HEK293T (cell line): ENCODE measurements at regions not wholly inside any gene's neighbourhood (a gene's known extent, or its start where the extent isn't known, plus 50 kb on each side); places are given as distances from the start of the nearest gene placed in this dataset.

Experiments
- CTCF ChIA-PET: fragments of 350-600 bp; formaldehyde crosslinking; extraction: SDS; loops from one replicate; lab custom pipeline; 2021; ENCODE audit warnings: antibody characterized with exemption, inconsistent platforms; lab: Yijun Ruan, JAX
- POLR2A ChIA-PET: fragments of 350-600 bp; formaldehyde crosslinking; extraction: SDS; loops from one replicate; lab custom pipeline; 2020; ENCODE audit warnings: antibody characterized with exemption, inconsistent platforms; lab: Yijun Ruan, JAX
- DNase-seq: peaks from one replicate; pipeline ENCODE4 v3.0.0; 2012; ENCODE audit warnings: mixed read lengths; ENCODE audit errors: extremely low spot score
- ARNT ChIP-seq: fragments of 450-650 bp; IDR thresholded peaks from 2 replicates; pipeline ENCODE4 v1.6.1; 2017; ENCODE audit warnings: mild to moderate bottlenecking
- BHLHE40 ChIP-seq: fragments of 450-650 bp; IDR thresholded peaks from 2 replicates; pipeline ENCODE4 v1.6.1; 2016; ENCODE audit warnings: mild to moderate bottlenecking, moderate library complexity, borderline replicate concordance
- CTBP1 ChIP-seq: fragments of 450-650 bp; IDR thresholded peaks from 2 replicates; pipeline ENCODE4 v1.6.1; 2016; ENCODE audit warnings: borderline replicate concordance
- ELF4 ChIP-seq: fragments of 450-650 bp; IDR thresholded peaks from 2 replicates; pipeline ENCODE4 v1.6.1; 2017; ENCODE audit warnings: antibody characterized with exemption
- FOXA1 ChIP-seq: fragments of 450-650 bp; IDR thresholded peaks from 2 replicates; pipeline ENCODE4 v1.6.1; 2016; ENCODE audit warnings: mild to moderate bottlenecking
- FOXK2 ChIP-seq: fragments of 450-650 bp; IDR thresholded peaks from 2 replicates; pipeline ENCODE4 v1.6.1; 2016; ENCODE audit warnings: mild to moderate bottlenecking
- FOXM1 ChIP-seq: fragments of 450-650 bp; IDR thresholded peaks from 2 replicates; pipeline ENCODE4 v1.6.1; 2017; ENCODE audit warnings: mild to moderate bottlenecking, borderline replicate concordance
- HDGF ChIP-seq: fragments of 450-650 bp; IDR thresholded peaks from 2 replicates; pipeline ENCODE4 v1.6.1; 2017; ENCODE audit warnings: antibody characterized with exemption, borderline replicate concordance
- L3MBTL2 ChIP-seq: fragments of 450-650 bp; conservative IDR thresholded peaks from 2 replicates; pipeline ENCODE4 v1.6.1; 2016; ENCODE audit warnings: mild to moderate bottlenecking
- LEF1 ChIP-seq: fragments of 450-650 bp; IDR thresholded peaks from 2 replicates; pipeline ENCODE4 v1.6.1; 2017; ENCODE audit warnings: mild to moderate bottlenecking, borderline replicate concordance
- NFRKB ChIP-seq: fragments of 450-650 bp; IDR thresholded peaks from 2 replicates; pipeline ENCODE4 v1.6.1; 2016; ENCODE audit warnings: mild to moderate bottlenecking, moderate library complexity
- SP1 ChIP-seq: fragments of 450-650 bp; IDR thresholded peaks from 2 replicates; pipeline ENCODE4 v1.6.1; 2017
- SUZ12 ChIP-seq: fragments of 450-650 bp; IDR thresholded peaks from 2 replicates; pipeline ENCODE4 v1.6.1; 2016; ENCODE audit warnings: mild to moderate bottlenecking
- TARDBP ChIP-seq: fragments of 450-650 bp; IDR thresholded peaks from 2 replicates; pipeline ENCODE4 v1.6.1; 2016
- ZNF384 ChIP-seq: fragments of 450-650 bp; IDR thresholded peaks from 2 replicates; pipeline ENCODE4 v1.6.1; 2016
- TF ChIP-seq, protein P1 (sequence below): fragments of 450-650 bp; IDR thresholded peaks from 2 replicates; pipeline ENCODE4 v1.6.1; 2016

DNA sequence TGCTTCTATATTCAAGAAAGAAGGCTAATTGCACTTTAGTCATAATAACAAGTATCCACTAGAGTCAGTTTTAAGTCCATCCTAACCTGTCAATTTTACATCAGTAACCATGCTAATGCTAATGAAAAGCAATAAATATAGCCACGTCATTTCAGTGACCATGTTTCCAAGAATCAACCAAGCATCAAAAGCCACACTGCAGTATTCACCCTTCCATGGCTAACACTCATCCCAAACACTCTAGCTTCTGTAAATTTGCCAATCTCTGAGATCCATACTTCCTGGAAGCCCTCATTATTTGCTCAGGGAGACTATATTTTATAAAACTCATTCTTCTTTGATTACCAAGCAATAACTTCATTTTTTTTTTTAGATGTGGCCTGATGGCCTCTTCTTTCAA lies 712.0 kb downstream of the CETN3 start:
- ChIA-PET POLR2A (no interaction called here), CTCF (no interaction called here)

DNA sequence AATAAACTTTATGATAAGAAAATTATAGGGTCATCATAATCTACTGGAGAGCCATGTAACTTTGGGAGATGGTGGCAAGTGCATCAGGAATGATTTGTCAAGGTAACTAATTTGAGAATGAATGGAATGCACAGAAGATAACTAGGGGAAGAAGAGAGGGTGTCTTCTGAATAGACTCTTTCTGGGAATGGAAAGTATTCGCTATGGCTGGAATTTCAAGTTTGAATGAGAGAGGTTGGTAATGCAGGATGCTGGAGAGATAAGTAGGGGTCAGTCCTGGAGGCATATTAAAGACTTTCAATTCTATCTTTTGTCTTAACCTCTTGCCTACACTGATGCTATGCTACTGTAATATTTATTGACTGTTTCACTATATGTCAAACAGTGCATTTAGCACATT lies 714.2 kb downstream of the CETN3 start:
- ChIA-PET POLR2A (no interaction called here), CTCF (no interaction called here)
- DNase-seq = no peak
- no peak for TF ChIP-seq FOXK2
- TF ChIP-seq, protein P1, sequence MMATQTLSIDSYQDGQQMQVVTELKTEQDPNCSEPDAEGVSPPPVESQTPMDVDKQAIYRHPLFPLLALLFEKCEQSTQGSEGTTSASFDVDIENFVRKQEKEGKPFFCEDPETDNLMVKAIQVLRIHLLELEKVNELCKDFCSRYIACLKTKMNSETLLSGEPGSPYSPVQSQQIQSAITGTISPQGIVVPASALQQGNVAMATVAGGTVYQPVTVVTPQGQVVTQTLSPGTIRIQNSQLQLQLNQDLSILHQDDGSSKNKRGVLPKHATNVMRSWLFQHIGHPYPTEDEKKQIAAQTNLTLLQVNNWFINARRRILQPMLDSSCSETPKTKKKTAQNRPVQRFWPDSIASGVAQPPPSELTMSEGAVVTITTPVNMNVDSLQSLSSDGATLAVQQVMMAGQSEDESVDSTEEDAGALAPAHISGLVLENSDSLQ = no peak
- no peak for TF ChIP-seq FOXM1
- no peak for TF ChIP-seq BHLHE40
- no peak for TF ChIP-seq TARDBP
- no peak for TF ChIP-seq CTBP1
- TF ChIP-seq NFRKB = no peak
- no peak for TF ChIP-seq ZNF384
- no peak for TF ChIP-seq FOXA1
- no peak for TF ChIP-seq ARNT
- no peak for TF ChIP-seq SP1
- no peak for TF ChIP-seq ELF4
- no peak for TF ChIP-seq SUZ12
- TF ChIP-seq L3MBTL2 = no peak
- no peak for TF ChIP-seq LEF1
- TF ChIP-seq HDGF = no peak

More for the DNA sequence above, 712.0 kb downstream of the CETN3 start:
- DNase-seq = no peak
- TF ChIP-seq FOXM1 (no peak), LEF1 (no peak), FOXK2 (no peak), HDGF (no peak), FOXA1 (no peak), SP1 (no peak), ELF4 (no peak), L3MBTL2 (no peak), NFRKB (no peak), TARDBP (no peak), SUZ12 (no peak), ARNT (no peak), BHLHE40 (no peak)
- TF ChIP-seq, protein P1 = no peak

DNA sequence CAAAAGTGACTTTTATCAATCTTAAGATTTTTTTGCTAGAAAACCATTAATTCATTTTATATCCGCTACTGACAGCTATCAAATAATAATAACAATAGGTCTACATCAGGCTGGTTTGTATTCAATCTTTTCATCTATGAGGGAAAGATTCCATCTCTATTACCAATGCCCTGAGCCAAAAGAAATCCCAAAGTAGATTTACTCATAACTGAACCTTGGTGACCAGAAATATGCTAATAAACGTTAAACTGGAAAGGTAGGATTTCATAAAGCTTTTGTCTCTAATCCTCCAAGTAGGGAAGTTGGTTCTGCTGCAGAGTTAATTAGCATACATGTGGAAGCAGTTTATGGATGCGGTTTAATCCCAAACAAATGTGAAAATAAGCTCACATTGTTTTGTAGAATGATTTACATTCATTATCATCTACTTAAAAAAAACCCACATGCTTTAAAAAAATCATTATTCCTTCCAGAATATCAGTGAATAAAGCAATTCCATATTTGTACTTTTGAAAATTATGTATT lies 715.5 kb downstream of the CETN3 start:
- ChIA-PET POLR2A (no interaction called here), CTCF (no interaction called here)
- no peak for TF ChIP-seq TARDBP
- no peak for TF ChIP-seq ARNT
- no peak for TF ChIP-seq L3MBTL2
- TF ChIP-seq FOXM1 = no peak
- TF ChIP-seq, protein P1 = no peak
- TF ChIP-seq HDGF = no peak
- TF ChIP-seq SP1 = no peak
- TF ChIP-seq FOXA1 = no peak
- TF ChIP-seq LEF1 = no peak
- no peak for TF ChIP-seq BHLHE40
- TF ChIP-seq ZNF384 = no peak
- no peak for TF ChIP-seq FOXK2
- no peak for TF ChIP-seq CTBP1
- no peak for TF ChIP-seq SUZ12
- TF ChIP-seq NFRKB = no peak
- no peak for TF ChIP-seq ELF4
- DNase-seq = no peak

DNA sequence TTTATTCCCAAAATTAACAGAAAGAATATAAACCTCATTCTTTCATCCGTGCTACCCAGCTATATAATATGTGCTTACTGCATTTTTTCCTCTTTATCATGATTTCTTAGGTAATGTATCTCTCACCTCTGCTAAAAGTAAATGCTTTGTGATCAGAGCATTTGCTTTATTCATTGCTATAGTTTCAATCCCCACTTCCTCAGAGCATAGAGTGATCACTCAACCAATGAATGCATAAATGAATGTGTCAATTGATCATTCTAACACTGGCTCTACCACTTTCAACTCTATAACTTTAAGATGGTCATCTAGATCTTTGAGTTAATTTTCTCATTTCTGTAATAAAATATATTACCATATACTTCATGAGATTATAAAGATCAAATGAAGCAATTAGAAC lies 719.2 kb downstream of the CETN3 start:
- DNase-seq = no peak
- TF ChIP-seq CTBP1 = no peak
- TF ChIP-seq FOXK2 = no peak
- TF ChIP-seq ELF4 = no peak
- TF ChIP-seq ZNF384 = no peak
- no peak for TF ChIP-seq HDGF
- TF ChIP-seq, protein P1 = no peak
- no peak for TF ChIP-seq FOXA1
- no peak for TF ChIP-seq FOXM1
- TF ChIP-seq L3MBTL2 = no peak
- TF ChIP-seq SP1 = no peak
- no peak for TF ChIP-seq SUZ12
- POLR2A ChIA-PET = no interaction called here
- CTCF ChIA-PET = no interaction called here

DNA sequence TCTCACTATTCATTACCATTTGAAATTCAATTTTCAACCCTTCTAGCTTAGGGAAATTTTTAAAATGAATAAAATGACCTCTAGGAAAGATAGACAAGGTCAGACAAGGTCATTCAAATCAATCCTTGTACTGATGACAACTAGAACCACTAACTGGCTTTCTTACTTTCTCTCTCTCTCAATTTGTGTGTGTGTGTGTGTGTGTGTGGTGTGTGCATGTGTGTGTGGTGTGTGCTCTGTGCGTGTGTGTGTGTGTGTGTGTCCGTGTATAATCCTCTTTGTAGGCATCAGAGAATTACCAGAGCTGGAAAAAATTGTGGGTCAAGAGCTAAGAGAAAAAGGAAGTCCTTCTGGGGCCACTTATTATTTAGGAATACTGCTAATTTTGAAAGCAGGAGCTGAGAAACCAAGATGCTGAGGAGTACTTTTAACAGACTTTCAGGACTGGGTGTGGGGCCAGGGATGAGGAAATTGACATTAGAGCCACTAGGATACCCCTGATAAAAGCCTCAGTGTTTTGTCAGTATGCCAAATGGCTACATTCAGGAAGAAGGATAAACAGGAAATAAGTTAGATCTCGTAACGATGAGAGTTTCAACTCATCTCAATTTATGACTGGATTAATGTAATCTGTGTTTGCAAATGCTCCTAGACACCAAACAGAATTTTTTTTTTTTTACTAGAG lies 723.3 kb downstream of the CETN3 start:
- DNase-seq = no peak
- CTCF ChIA-PET = no interaction called here
- POLR2A ChIA-PET = no interaction called here
- no peak for TF ChIP-seq LEF1
- TF ChIP-seq ELF4 = no peak
- TF ChIP-seq L3MBTL2 = no peak
- no peak for TF ChIP-seq SP1
- TF ChIP-seq HDGF = no peak
- TF ChIP-seq FOXM1 = no peak
- TF ChIP-seq BHLHE40 = no peak
- no peak for TF ChIP-seq TARDBP
- no peak for TF ChIP-seq ARNT
- TF ChIP-seq NFRKB = no peak
- no peak for TF ChIP-seq SUZ12
- no peak for TF ChIP-seq FOXK2
- no peak for TF ChIP-seq FOXA1
- TF ChIP-seq ZNF384 = no peak
- TF ChIP-seq, protein P1 = no peak
- no peak for TF ChIP-seq CTBP1
